ENCODE measurements at regions not wholly inside any gene's neighbourhood (a gene's known extent, or its start where the extent isn't known, plus 50 kb on each side); places are given as distances from the start of the nearest gene placed in this dataset.

DNA sequence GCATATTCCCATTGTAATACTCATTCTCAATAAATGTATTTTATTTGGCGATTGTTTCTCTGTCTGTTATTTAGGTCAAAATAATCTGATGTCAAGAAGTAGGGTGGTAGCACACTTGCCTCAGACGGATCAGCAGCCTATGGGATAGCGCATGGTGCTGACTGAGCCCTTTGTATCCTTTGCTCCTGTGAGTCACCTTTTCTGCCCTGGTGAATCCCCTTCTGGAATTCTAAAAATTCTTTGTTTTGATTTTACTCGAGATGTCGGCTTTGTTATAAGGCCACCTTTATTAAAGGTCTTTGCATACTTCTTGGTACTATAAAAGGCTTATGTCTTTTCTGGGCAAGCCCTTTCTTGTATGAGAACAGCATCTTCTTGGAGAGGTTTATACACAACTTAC lies 1187.8 kb downstream of the CDH9 start:
- no peak overlapping the region for H3K4me2 ChIP-seq (ENCODE audit: insufficient read depth, insufficient read length, low read length)
- TF ChIP-seq, protein P1, sequence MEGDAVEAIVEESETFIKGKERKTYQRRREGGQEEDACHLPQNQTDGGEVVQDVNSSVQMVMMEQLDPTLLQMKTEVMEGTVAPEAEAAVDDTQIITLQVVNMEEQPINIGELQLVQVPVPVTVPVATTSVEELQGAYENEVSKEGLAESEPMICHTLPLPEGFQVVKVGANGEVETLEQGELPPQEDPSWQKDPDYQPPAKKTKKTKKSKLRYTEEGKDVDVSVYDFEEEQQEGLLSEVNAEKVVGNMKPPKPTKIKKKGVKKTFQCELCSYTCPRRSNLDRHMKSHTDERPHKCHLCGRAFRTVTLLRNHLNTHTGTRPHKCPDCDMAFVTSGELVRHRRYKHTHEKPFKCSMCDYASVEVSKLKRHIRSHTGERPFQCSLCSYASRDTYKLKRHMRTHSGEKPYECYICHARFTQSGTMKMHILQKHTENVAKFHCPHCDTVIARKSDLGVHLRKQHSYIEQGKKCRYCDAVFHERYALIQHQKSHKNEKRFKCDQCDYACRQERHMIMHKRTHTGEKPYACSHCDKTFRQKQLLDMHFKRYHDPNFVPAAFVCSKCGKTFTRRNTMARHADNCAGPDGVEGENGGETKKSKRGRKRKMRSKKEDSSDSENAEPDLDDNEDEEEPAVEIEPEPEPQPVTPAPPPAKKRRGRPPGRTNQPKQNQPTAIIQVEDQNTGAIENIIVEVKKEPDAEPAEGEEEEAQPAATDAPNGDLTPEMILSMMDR (conservative IDR thresholded peaks at IDR 0.05) = no peak
- no peak overlapping the region for H2AFZ ChIP-seq (ENCODE audit: low read length)
- H3K27me3 ChIP-seq (ENCODE audit: insufficient read depth, low read length) = no peaks in the 10 kb centered on the region
- H3K27ac ChIP-seq (ENCODE audit: insufficient read length, low read depth, low read length) = no peak overlapping the region
- H3K4me1 ChIP-seq (ENCODE audit: insufficient read depth, low read length) = no peaks in the 10 kb centered on the region
- Mint-ChIP-seq H3K4me1 (peaks cover 0 to 12% of the 10 kb centered on the region in 2 experiments; a peak in 2 of 4 replicates), H3K9me3 (peaks cover 1% of the 10 kb centered on the region in 2 experiments; a peak in 1 of 5 replicates), H3K27me3 (ENCODE audit: low read depth) (no peaks in the 10 kb centered on the region), H3K4me3 (no peak overlapping the region), H3K27ac (no peak overlapping the region; a peak in 1 of 7 replicates), H3K36me3 (ENCODE audit: insufficient read depth in 1 of 3, low read depth in 3 of 3) (no peaks in the 10 kb centered on the region; a peak in 1 of 7 replicates)
- no peak overlapping the region for H3K18ac ChIP-seq (ENCODE audit: insufficient read length, low read depth, low read length)
- no peaks in the 10 kb centered on the region for H3K79me2 ChIP-seq (ENCODE audit: insufficient read depth, low read length)
- H3K9ac ChIP-seq (ENCODE audit: extremely low read depth, insufficient read length, low read length) = no peak overlapping the region
- no CpG with 5 or more reads among the region's 5 CpGs for WGBS (ENCODE audit: extremely low coverage, insufficient read length, low lambda C conversion rate)
- no peak overlapping the region for H3K56ac ChIP-seq (ENCODE audit: insufficient read length, low read depth, low read length)
- H3K9me3 ChIP-seq (ENCODE audit: control insufficient read depth, low read depth, low read length) = no peaks in the 10 kb centered on the region
- H3K23me2 ChIP-seq (ENCODE audit: insufficient read length, low read depth, low read length, poor library complexity, severe bottlenecking) = no peaks in the 10 kb centered on the region
- no peak overlapping the region for H3K14ac ChIP-seq (ENCODE audit: insufficient read depth, low read length)
- H4K91ac ChIP-seq (ENCODE audit: insufficient read length, low read depth, low read length) = no peak overlapping the region
- no peak overlapping the region for H2BK120ac ChIP-seq (ENCODE audit: low read depth, low read length, poor library complexity, severe bottlenecking)
- no peak overlapping the region for H2BK5ac ChIP-seq (ENCODE audit: insufficient read length, low read length)
- no peak overlapping the region for H3K4ac ChIP-seq (ENCODE audit: low read depth, low read length)
- no peak overlapping the region for H2BK12ac ChIP-seq (ENCODE audit: insufficient read length, low read depth, low read length)
- no peak overlapping the region for H4K8ac ChIP-seq (replicated peaks; ENCODE audit: insufficient read length, low read depth, low read length)
- no peak overlapping the region for H3T11ph ChIP-seq (ENCODE audit: low read length)
- no peak overlapping the region for H3K23ac ChIP-seq (ENCODE audit: insufficient read length, low read depth, low read length)
- H2BK20ac ChIP-seq (ENCODE audit: low read depth, low read length, poor library complexity, severe bottlenecking) = no peak overlapping the region
- H4K5ac ChIP-seq (ENCODE audit: insufficient read length, low read depth, low read length) = no peak overlapping the region
- no peak overlapping the region for H2AK5ac ChIP-seq (ENCODE audit: insufficient read length, low read length)
- H4K20me1 ChIP-seq (ENCODE audit: control insufficient read depth, insufficient read depth, insufficient read length) = no peaks in the 10 kb centered on the region
- H3K79me1 ChIP-seq (ENCODE audit: insufficient read depth, low read depth, low read length, poor library complexity, severe bottlenecking) = no peaks in the 10 kb centered on the region
- DNase-seq = peak; percentile 44
- no peak overlapping the region for H2BK15ac ChIP-seq (ENCODE audit: low read depth, low read length)
